SU-DHL-6 (cell line): ENCODE measurements at regions not wholly inside any gene's neighbourhood (a gene's known extent, or its start where the extent isn't known, plus 50 kb on each side); places are given as distances from the start of the nearest gene placed in this dataset.
"Not testable (repeated sequence)": the region's sequence is repeated elsewhere in the genome, so short reads cannot be mapped to it uniquely, and the experiment has no call there.

ENCODE experiments used
- H2AFZ ChIP-seq: fragments of 200-600 bp; sonication (generic); 2 replicates; pipeline ENCODE4 v1.6.1; 2014; ENCODE audit warnings: low read depth, mild to moderate bottlenecking, moderate library complexity, mixed read lengths, antibody characterized with exemption, low read length; ENCODE audit not compliant: severe bottlenecking
- H3F3A ChIP-seq: fragments of 200-600 bp; shearing (Covaris generic); 2 replicates; pipeline ENCODE4 v1.6.0; 2016; ENCODE audit warnings: antibody characterized with exemption, mild to moderate bottlenecking; ENCODE audit not compliant: insufficient read depth
- H3K27ac ChIP-seq: fragments of 200-600 bp; sonication (generic); 2 replicates; pipeline ENCODE4 v1.5.1; 2016; ENCODE audit warnings: low read depth, mild to moderate bottlenecking, low read length, moderate library complexity, mixed read lengths
- H3K27me3 ChIP-seq: fragments of 200-600 bp; sonication (generic), shearing (Covaris generic); 2 replicates; pipeline ENCODE4 v1.6.0; 2014; ENCODE audit warnings: mild to moderate bottlenecking, low read length
- H3K36me3 ChIP-seq: fragments of 200-600 bp; sonication (generic); 2 replicates; pipeline ENCODE4 v1.6.1; 2014; ENCODE audit warnings: mild to moderate bottlenecking, low read length, mixed read lengths
- H3K4me2 ChIP-seq: fragments of 300-600, 200-600 bp; shearing (Covaris generic), sonication (generic); 2 replicates; pipeline ENCODE4 v1.6.0; 2014; ENCODE audit warnings: low read length, low read depth, mild to moderate bottlenecking; ENCODE audit not compliant: poor library complexity, severe bottlenecking
- H3K4me3 ChIP-seq: fragments of 200-600 bp; sonication (generic); 2 replicates; pipeline ENCODE4 v1.5.1; 2014; ENCODE audit warnings: antibody characterized with exemption, low read length, mild to moderate bottlenecking, mixed read lengths; ENCODE audit not compliant: insufficient read depth, poor library complexity, severe bottlenecking
- H3K79me2 ChIP-seq: fragments of 200-600 bp; sonication (generic); 2 replicates; pipeline ENCODE4 v1.6.1; 2014; ENCODE audit warnings: mild to moderate bottlenecking, low read length, moderate library complexity; ENCODE audit not compliant: insufficient read depth
- H3K9ac ChIP-seq: fragments of 200-600 bp; sonication (generic); 2 replicates; pipeline ENCODE4 v1.7.0; 2014; ENCODE audit warnings: mild to moderate bottlenecking, low read length
- H3K9me2 ChIP-seq: fragments of 200-600 bp; sonication (generic); replicated peaks from 2 replicates; pipeline ENCODE4 v1.6.1; 2014; ENCODE audit warnings: low read length; ENCODE audit not compliant: insufficient read depth
- H3K9me3 ChIP-seq: fragments of 200-600 bp; sonication (generic); 2 replicates; pipeline ENCODE4 v1.6.1; 2014; ENCODE audit warnings: low read length, mixed read lengths; ENCODE audit not compliant: insufficient read depth
- H4K20me1 ChIP-seq: fragments of 200-600 bp; sonication (generic); 2 replicates; pipeline ENCODE4 v1.6.1; 2014; ENCODE audit warnings: low read depth, mild to moderate bottlenecking, antibody characterized with exemption, low read length, moderate library complexity, mixed read lengths
- CTCF ChIP-seq: fragments of 200-600 bp; sonication (generic); IDR thresholded peaks from one replicate; pipeline ENCODE4 v1.5.1; 2017; ENCODE audit warnings: antibody characterized with exemption, mild to moderate bottlenecking, low read length, moderate library complexity; ENCODE audit not compliant: insufficient read depth, poor library complexity, severe bottlenecking
- EZH2phosphoT487 ChIP-seq: fragments of 200-600 bp; sonication (generic), shearing (Covaris generic); conservative IDR thresholded peaks from 2 replicates; pipeline ENCODE4 v1.6.1; 2018; ENCODE audit warnings: mild to moderate bottlenecking, antibody characterized with exemption, low read length, moderate library complexity, mixed read lengths

GRCh38 chr9:87402537-87402936 lies 95.1 kb upstream of the DAPK1 start:
- no peaks in the 10 kb centered on the region for H3K36me3 ChIP-seq
- no peaks in the 10 kb centered on the region for H4K20me1 ChIP-seq
- no peak overlapping the region for H2AFZ ChIP-seq
- no peaks in the 10 kb centered on the region for H3F3A ChIP-seq
- H3K9ac ChIP-seq, result no peak overlapping the region
- no peaks in the 10 kb centered on the region for H3K9me3 ChIP-seq
- TF ChIP-seq EZH2phosphoT487 (no peak), CTCF (no peak)
- no peaks in the 10 kb centered on the region for H3K27me3 ChIP-seq
- H3K9me2 ChIP-seq, result no peaks in the 10 kb centered on the region
- no peak overlapping the region for H3K4me2 ChIP-seq
- no peak overlapping the region for H3K27ac ChIP-seq
- H3K79me2 ChIP-seq, result no peaks in the 10 kb centered on the region
- no peak overlapping the region for H3K4me3 ChIP-seq

GRCh38 chr9:87405677-87406542 lies 91.8 kb upstream of the DAPK1 start:
- no peaks in the 10 kb centered on the region for H3K79me2 ChIP-seq
- TF ChIP-seq CTCF (no peak), EZH2phosphoT487 (no peak)
- H2AFZ ChIP-seq, result no peak overlapping the region
- no peak overlapping the region for H3K4me2 ChIP-seq
- no peak overlapping the region for H3K9ac ChIP-seq
- no peaks in the 10 kb centered on the region for H3F3A ChIP-seq
- H3K9me3 ChIP-seq, result no peaks in the 10 kb centered on the region
- H3K36me3 ChIP-seq, result no peaks in the 10 kb centered on the region
- H3K9me2 ChIP-seq, result no peaks in the 10 kb centered on the region
- no peak overlapping the region for H3K4me3 ChIP-seq
- no peaks in the 10 kb centered on the region for H4K20me1 ChIP-seq
- H3K27ac ChIP-seq, result no peak overlapping the region
- no peaks in the 10 kb centered on the region for H3K27me3 ChIP-seq

- no peaks in the 10 kb centered on the region for H3K79me2 ChIP-seq
- no peaks in the 10 kb centered on the region for H3F3A ChIP-seq
- H3K9me2 ChIP-seq, result no peaks in the 10 kb centered on the region
- no peak overlapping the region for H3K4me2 ChIP-seq
- H3K36me3 ChIP-seq, result no peaks in the 10 kb centered on the region
- H2AFZ ChIP-seq, result no peak overlapping the region
- H3K27ac ChIP-seq, result no peak overlapping the region
- H3K27me3 ChIP-seq, result no peaks in the 10 kb centered on the region
- TF ChIP-seq EZH2phosphoT487 (no peak), CTCF (no peak)
- H3K9ac ChIP-seq, result no peak overlapping the region
- H3K9me3 ChIP-seq, result no peaks in the 10 kb centered on the region
- H3K4me3 ChIP-seq, result no peak overlapping the region
- H4K20me1 ChIP-seq, result no peaks in the 10 kb centered on the region
These were observed 91.0 kb upstream of the DAPK1 start for GRCh38 chr9:87406543-87407166.

GRCh38 chr9:87410047-87411005 lies 87.3 kb upstream of the DAPK1 start:
- H3K27ac ChIP-seq, H4K20me1 ChIP-seq, H3K9ac ChIP-seq, H3K36me3 ChIP-seq, H3F3A ChIP-seq, H3K27me3 ChIP-seq, H3K9me2 ChIP-seq, H3K4me3 ChIP-seq, H3K4me2 ChIP-seq, H2AFZ ChIP-seq, H3K9me3 ChIP-seq, H3K79me2 ChIP-seq: not testable (repeated sequence)
